IMR-90 (cell line): ENCODE measurements at regions not wholly inside any gene's neighbourhood (a gene's known extent, or its start where the extent isn't known, plus 50 kb on each side); places are given as distances from the start of the nearest gene placed in this dataset.

Experiments
- ATAC-seq: fragments of 200-7000 bp; cut with Tn5 transposase; 2 replicates; pipeline ENCODE4 v1.9.1; 2020; ENCODE audit warnings: low read depth, mild to moderate bottlenecking, moderate library complexity
- BruUV-seq: library from RNA; stranded (reverse); fragments of 400-500 nt; replicated peaks from 2 replicates; lab custom pipeline; 2021; lab: Mats Ljungman, UMichigan
- CTCF ChIA-PET: fragments of 300-600 bp; formaldehyde crosslinking; extraction: SDS; loops from one replicate; lab custom pipeline; 2021; ENCODE audit warnings: antibody characterized with exemption; lab: Yijun Ruan, JAX
- POLR2A ChIA-PET: fragments of 300-600 bp; sonication (Branson Sonifier 250); formaldehyde crosslinking; loops from one replicate; lab custom pipeline; 2022; ENCODE audit warnings: antibody characterized with exemption; ENCODE audit not compliant: unreplicated experiment; lab: Charles Lee
- DNase-seq: peaks from one replicate; pipeline ENCODE4 v3.0.0; 2013
- H2AFZ ChIP-seq: replicated peaks from 2 replicates; pipeline ENCODE3; 2013; ENCODE audit warnings: low read length, mild to moderate bottlenecking; ENCODE audit not compliant: poor library complexity
- H2AK5ac ChIP-seq: 2 replicates; pipeline ENCODE4 v1.6.1; 2013; ENCODE audit warnings: low read depth, low read length, inconsistent platforms
- H2AK9ac ChIP-seq: replicated peaks from 2 replicates; pipeline ENCODE3; 2013; ENCODE audit warnings: mild to moderate bottlenecking, low read depth, low read length, moderate library complexity; ENCODE audit not compliant: poor library complexity
- H2BK120ac ChIP-seq: 2 replicates; pipeline ENCODE4 v1.6.1; 2013; ENCODE audit warnings: low read depth, low read length, inconsistent platforms
- H2BK15ac ChIP-seq: 3 replicates; pipeline ENCODE4 v1.6.1; 2013; ENCODE audit warnings: low read depth, low read length, inconsistent platforms
- H2BK20ac ChIP-seq: 2 replicates; pipeline ENCODE4 v1.6.1; 2013; ENCODE audit warnings: low read depth, mild to moderate bottlenecking, inconsistent platforms, low read length, moderate library complexity
- H2BK5ac ChIP-seq: 2 replicates; pipeline ENCODE4 v1.6.1; 2013; ENCODE audit warnings: mild to moderate bottlenecking, low read depth, low read length, inconsistent platforms; ENCODE audit not compliant: poor library complexity, severe bottlenecking
- H3K14ac ChIP-seq: replicated peaks from 2 replicates; pipeline ENCODE4 v1.6.1; 2013; ENCODE audit warnings: low read depth, low read length, inconsistent platforms
- H3K18ac ChIP-seq: 2 replicates; pipeline ENCODE4 v1.6.1; 2013; ENCODE audit warnings: low read depth, low read length, control low read depth
- H3K23ac ChIP-seq: 2 replicates; pipeline ENCODE4 v1.6.1; 2013; ENCODE audit warnings: low read depth, low read length, inconsistent platforms
- H3K27ac ChIP-seq: 2 replicates; pipeline ENCODE4 v1.5.1; 2013; ENCODE audit warnings: mild to moderate bottlenecking, control low read depth, low read length; ENCODE audit not compliant: insufficient read depth
- H3K27me3 ChIP-seq: 2 replicates; pipeline ENCODE4 v1.6.1; 2013; ENCODE audit warnings: low read length; ENCODE audit not compliant: control insufficient read depth, insufficient read depth
- H3K36me3 ChIP-seq: 2 replicates; pipeline ENCODE4 v1.6.1; 2013; ENCODE audit warnings: low read length, mixed read lengths; ENCODE audit not compliant: control insufficient read depth, insufficient read depth
- H3K4ac ChIP-seq: 2 replicates; pipeline ENCODE4 v1.6.1; 2013; ENCODE audit warnings: low read depth, low read length, inconsistent platforms
- H3K4me1 ChIP-seq: 2 replicates; pipeline ENCODE4 v1.6.1; 2013; ENCODE audit warnings: low read length, mixed read lengths; ENCODE audit not compliant: control insufficient read depth, insufficient read depth
- H3K4me2 ChIP-seq: 2 replicates; pipeline ENCODE4 v1.6.1; 2013; ENCODE audit warnings: low read depth, mild to moderate bottlenecking, control low read depth, low read length, moderate library complexity
- H3K4me3 ChIP-seq: 2 replicates; pipeline ENCODE4 v1.5.1; 2013; ENCODE audit warnings: low read depth, mild to moderate bottlenecking, control low read depth, low read length, moderate library complexity; ENCODE audit not compliant: insufficient read depth
- H3K56ac ChIP-seq: 2 replicates; pipeline ENCODE4 v1.6.1; 2013; ENCODE audit warnings: low read length, inconsistent platforms; ENCODE audit not compliant: insufficient read depth; ENCODE audit errors: extremely low read depth
- H3K79me1 ChIP-seq, 2 experiments: 2 replicates each; pipeline ENCODE4 v1.6.1; 2013; ENCODE audit warnings: low read length in 2 of 2, inconsistent platforms in 1 of 2, low read depth in 1 of 2
- H3K9ac ChIP-seq: 2 replicates; pipeline ENCODE4 v1.6.1; 2013; ENCODE audit warnings: low read depth, low read length, control low read depth
- H3K9me1 ChIP-seq: 2 replicates; pipeline ENCODE4 v1.6.1; 2013; ENCODE audit warnings: low read length, inconsistent platforms; ENCODE audit not compliant: insufficient read depth
- H3K9me3 ChIP-seq: 2 replicates; pipeline ENCODE4 v1.6.1; 2013; ENCODE audit warnings: low read length; ENCODE audit not compliant: control insufficient read depth, insufficient read depth
- H4K20me1 ChIP-seq: 2 replicates; pipeline ENCODE4 v1.6.1; 2013; ENCODE audit warnings: low read length, inconsistent platforms; ENCODE audit not compliant: insufficient read depth
- H4K5ac ChIP-seq: 2 replicates; pipeline ENCODE4 v1.6.1; 2013; ENCODE audit warnings: mild to moderate bottlenecking, low read depth, low read length, control low read depth
- H4K8ac ChIP-seq, 2 experiments: 2 replicates each; pipeline ENCODE4 v1.6.1; 2013; ENCODE audit warnings: low read depth in 2 of 2, low read length in 2 of 2, control low read depth in 1 of 2, inconsistent platforms in 1 of 2
- H4K91ac ChIP-seq: 2 replicates; pipeline ENCODE4 v1.6.1; 2013; ENCODE audit warnings: low read depth, low read length, inconsistent platforms; ENCODE audit not compliant: insufficient read depth
- BHLHE40 ChIP-seq: fragments of 150-350 bp; IDR thresholded peaks from 2 replicates; pipeline ENCODE4 v1.6.1; 2016; ENCODE audit warnings: mild to moderate bottlenecking, low read depth, low read length
- CEBPB ChIP-seq: IDR thresholded peaks from 2 replicates; pipeline ENCODE4 v1.6.1; 2012; ENCODE audit warnings: low read depth, low read length, improper control_type of control experiment
- CHD1 ChIP-seq: IDR thresholded peaks from 2 replicates; pipeline ENCODE4 v1.6.1; 2012; ENCODE audit warnings: low read depth, low read length, improper control_type of control experiment
- FOS ChIP-seq: fragments of 150-350 bp; IDR thresholded peaks from 2 replicates; pipeline ENCODE4 v1.6.1; 2016; ENCODE audit warnings: low read depth, low read length
- MAFK ChIP-seq: IDR thresholded peaks from 2 replicates; pipeline ENCODE4 v1.6.1; 2012; ENCODE audit warnings: low read depth, low read length, improper control_type of control experiment
- MAZ ChIP-seq: IDR thresholded peaks from 2 replicates; pipeline ENCODE4 v1.6.1; 2012; ENCODE audit warnings: low read depth, mild to moderate bottlenecking, low read length, improper control_type of control experiment, moderate library complexity, borderline replicate concordance
- MXI1 ChIP-seq: IDR thresholded peaks from 2 replicates; pipeline ENCODE4 v1.6.1; 2012; ENCODE audit warnings: low read depth, mild to moderate bottlenecking, low read length, moderate library complexity, borderline replicate concordance
- NFE2L2 ChIP-seq: fragments of 150-350 bp; IDR thresholded peaks from 2 replicates; pipeline ENCODE4 v1.6.1; 2016; ENCODE audit warnings: low read depth, mild to moderate bottlenecking, low read length
- POLR2A ChIP-seq: IDR thresholded peaks from 2 replicates; pipeline ENCODE4 v1.6.1; 2012; ENCODE audit warnings: mild to moderate bottlenecking, low read depth, low read length
- RAD21 ChIP-seq: IDR thresholded peaks from 2 replicates; pipeline ENCODE4 v1.6.1; 2012; ENCODE audit warnings: low read length, improper control_type of control experiment
- RCOR1 ChIP-seq: IDR thresholded peaks from 2 replicates; pipeline ENCODE4 v1.6.1; 2012; ENCODE audit warnings: mild to moderate bottlenecking, low read length, improper control_type of control experiment; ENCODE audit not compliant: insufficient replicate concordance
- RFX5 ChIP-seq: IDR thresholded peaks from 2 replicates; pipeline ENCODE4 v1.8.0; 2012; ENCODE audit warnings: low read depth, mild to moderate bottlenecking, low read length, moderate library complexity
- SMC3 ChIP-seq: fragments of 150-350 bp; IDR thresholded peaks from 2 replicates; pipeline ENCODE4 v1.6.1; 2016; ENCODE audit warnings: low read depth, mild to moderate bottlenecking, antibody characterized with exemption, low read length, moderate library complexity
- USF2 ChIP-seq: fragments of 150-350 bp; IDR thresholded peaks from 2 replicates; pipeline ENCODE4 v1.6.1; 2017; ENCODE audit warnings: mild to moderate bottlenecking, antibody characterized with exemption, low read length, low read depth
- WGBS, 2 experiments: methylation state at CpG; one replicate each; pipeline versions ENCODE4 v1.1.5 to v1.1.7; 2013; ENCODE audit warnings: missing lambda C conversion rate in 2 of 2; ENCODE audit not compliant: insufficient read length in 1 of 2; ENCODE audit errors: extremely low coverage in 2 of 2; 5-methylcytosine and 5-hydroxymethylcytosine counted together
- dilution Hi-C: fragments of 300-500 bp; cut with HindIII; formaldehyde crosslinking; loops from one replicate; pipeline ENCODE4 v1.14.3; 2018; ENCODE audit warnings: low sequenced_read_pairs; ENCODE audit not compliant: unreplicated experiment
- in situ Hi-C: fragments of 300-500 bp; cut with MboI; formaldehyde crosslinking; loops from 3 replicates; pipeline ENCODE4 v1.14.3; 2019; ENCODE audit warnings: low sequenced_read_pairs, inconsistent platforms, mixed read lengths
- intact Hi-C: fragments of 100-400 bp; cut with micrococcal nuclease; formaldehyde crosslinking; loops from 2 replicates; pipeline ENCODE4 v1.10.0; 2022
- TF ChIP-seq, protein P1 (sequence below): fragments of 150-350 bp; IDR thresholded peaks from 2 replicates; pipeline ENCODE4 v1.6.1; 2016; ENCODE audit warnings: low read depth, mild to moderate bottlenecking, low read length, moderate library complexity, borderline replicate concordance
- TF ChIP-seq, protein P2 (sequence below): conservative IDR thresholded peaks from 2 replicates; pipeline ENCODE4 v1.5.1; 2012; ENCODE audit warnings: mild to moderate bottlenecking, low read depth, low read length, improper control_type of control experiment

- CTCF ChIA-PET = no interaction called here
- no TSS peak for BruUV-seq
- WGBS, 2 experiments = no CpG with 5 or more reads among the region's 6 CpGs
These were observed 245.5 kb upstream of the CXCR4 start for GRCh38 chr2:136363470-136363869.

More at GRCh38 chr2:136363470-136363869, 245.5 kb upstream of the CXCR4 start:
- no peak overlapping the region for H2AK5ac ChIP-seq
- H2AK9ac ChIP-seq = no peak overlapping the region
- no peak overlapping the region for H3K14ac ChIP-seq
- DNase-seq = no peak
- no peaks in the 10 kb centered on the region for H3K9me3 ChIP-seq
- no peak overlapping the region for H2BK15ac ChIP-seq
- H4K5ac ChIP-seq = no peak overlapping the region
- no peak overlapping the region for H2BK5ac ChIP-seq
- no peak overlapping the region for H3K4me3 ChIP-seq
- H3K4me2 ChIP-seq = no peak overlapping the region
- in situ Hi-C loops (no loop called here), intact Hi-C loops (no loop called here), dilution Hi-C loops (no loop called here)
- POLR2A ChIA-PET = no interaction called here
- TF ChIP-seq POLR2A (no peak), SMC3 (no peak), FOS (no peak), RFX5 (no peak), MAZ (no peak), USF2 (no peak), RCOR1 (no peak), MAFK (no peak), CEBPB (no peak), MXI1 (no peak), RAD21 (no peak), CHD1 (no peak), BHLHE40 (no peak), NFE2L2 (no peak)
- TF ChIP-seq, protein P1, sequence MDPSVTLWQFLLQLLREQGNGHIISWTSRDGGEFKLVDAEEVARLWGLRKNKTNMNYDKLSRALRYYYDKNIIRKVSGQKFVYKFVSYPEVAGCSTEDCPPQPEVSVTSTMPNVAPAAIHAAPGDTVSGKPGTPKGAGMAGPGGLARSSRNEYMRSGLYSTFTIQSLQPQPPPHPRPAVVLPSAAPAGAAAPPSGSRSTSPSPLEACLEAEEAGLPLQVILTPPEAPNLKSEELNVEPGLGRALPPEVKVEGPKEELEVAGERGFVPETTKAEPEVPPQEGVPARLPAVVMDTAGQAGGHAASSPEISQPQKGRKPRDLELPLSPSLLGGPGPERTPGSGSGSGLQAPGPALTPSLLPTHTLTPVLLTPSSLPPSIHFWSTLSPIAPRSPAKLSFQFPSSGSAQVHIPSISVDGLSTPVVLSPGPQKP = no peak
- TF ChIP-seq, protein P2, sequence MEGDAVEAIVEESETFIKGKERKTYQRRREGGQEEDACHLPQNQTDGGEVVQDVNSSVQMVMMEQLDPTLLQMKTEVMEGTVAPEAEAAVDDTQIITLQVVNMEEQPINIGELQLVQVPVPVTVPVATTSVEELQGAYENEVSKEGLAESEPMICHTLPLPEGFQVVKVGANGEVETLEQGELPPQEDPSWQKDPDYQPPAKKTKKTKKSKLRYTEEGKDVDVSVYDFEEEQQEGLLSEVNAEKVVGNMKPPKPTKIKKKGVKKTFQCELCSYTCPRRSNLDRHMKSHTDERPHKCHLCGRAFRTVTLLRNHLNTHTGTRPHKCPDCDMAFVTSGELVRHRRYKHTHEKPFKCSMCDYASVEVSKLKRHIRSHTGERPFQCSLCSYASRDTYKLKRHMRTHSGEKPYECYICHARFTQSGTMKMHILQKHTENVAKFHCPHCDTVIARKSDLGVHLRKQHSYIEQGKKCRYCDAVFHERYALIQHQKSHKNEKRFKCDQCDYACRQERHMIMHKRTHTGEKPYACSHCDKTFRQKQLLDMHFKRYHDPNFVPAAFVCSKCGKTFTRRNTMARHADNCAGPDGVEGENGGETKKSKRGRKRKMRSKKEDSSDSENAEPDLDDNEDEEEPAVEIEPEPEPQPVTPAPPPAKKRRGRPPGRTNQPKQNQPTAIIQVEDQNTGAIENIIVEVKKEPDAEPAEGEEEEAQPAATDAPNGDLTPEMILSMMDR = no peak
- no peak overlapping the region for H3K56ac ChIP-seq
- H4K8ac ChIP-seq = no peak overlapping the region
- no peak overlapping the region for H2BK20ac ChIP-seq
- H3K18ac ChIP-seq = no peak overlapping the region
- no peak overlapping the region for H2BK120ac ChIP-seq
- no peak overlapping the region for H3K9ac ChIP-seq
- no peak for ATAC-seq
- H3K79me1 ChIP-seq = no peaks in the 10 kb centered on the region
- no peaks in the 10 kb centered on the region for H4K20me1 ChIP-seq
- H3K23ac ChIP-seq = no peak overlapping the region
- no peak overlapping the region for H2AFZ ChIP-seq
- no peaks in the 10 kb centered on the region for H3K36me3 ChIP-seq
- H4K91ac ChIP-seq = no peak overlapping the region
- H3K27me3 ChIP-seq = no peaks in the 10 kb centered on the region
- no peaks in the 10 kb centered on the region for H3K9me1 ChIP-seq
- no peaks in the 10 kb centered on the region for H3K4me1 ChIP-seq
- H3K4ac ChIP-seq = no peak overlapping the region
- H3K27ac ChIP-seq = no peak overlapping the region
